Psoas muscle (tissue), 7 donors: ENCODE measurements at regions not wholly inside any gene's neighbourhood (a gene's known extent, or its start where the extent isn't known, plus 50 kb on each side); places are given as distances from the start of the nearest gene placed in this dataset.
"Not testable (repeated sequence)": the region's sequence is repeated elsewhere in the genome, so short reads cannot be mapped to it uniquely, and the experiment has no call there.

ENCODE experiments used
- ATAC-seq, 4 donors: fragments of 200-7000 bp; cut with Tn5 transposase; one replicate each; pipeline ENCODE4 v1.9.1; 2020; ENCODE audit warnings: moderate library complexity in 3 of 4, mild to moderate bottlenecking in 2 of 4
- DNase-seq, 2 donors: peaks; one replicate each; pipeline ENCODE4 v3.0.0-alpha.2; 2020
- H3K27ac ChIP-seq: fragments of 200-600 bp; one replicate; pipeline ENCODE4 v1.8.0; 2022
- H3K27me3 ChIP-seq, 3 donors: fragments of 200-600 bp in 1 of 3; one replicate each; pipeline versions ENCODE4 v1.6.1 to v1.8.0; 2013 to 2022; ENCODE audit warnings: low read length in 2 of 3, mild to moderate bottlenecking in 2 of 3, moderate library complexity in 1 of 3; ENCODE audit not compliant: insufficient read depth in 3 of 3
- H3K36me3 ChIP-seq, 2 donors: fragments of 200-600 bp in 1 of 2; one replicate each; pipeline versions ENCODE4 v1.6.1 to v1.8.0; 2013 to 2022; ENCODE audit warnings: low read depth in 1 of 2, mild to moderate bottlenecking in 1 of 2, moderate library complexity in 1 of 2; ENCODE audit not compliant: insufficient read depth in 1 of 2
- H3K4me1 ChIP-seq: fragments of 200-600 bp; one replicate; pipeline ENCODE4 v1.8.0; 2022
- H3K4me3 ChIP-seq: fragments of 200-600 bp; one replicate; pipeline ENCODE4 v1.8.0; 2022; ENCODE audit warnings: mild to moderate bottlenecking
- H3K9me3 ChIP-seq: fragments of 200-600 bp; one replicate; pipeline ENCODE4 v1.8.0; 2022
- WGBS, 3 donors: extraction: QIAGEN DNeasy Blood & Tissue Kit; methylation state at CpG; one replicate each; pipeline versions ENCODE4 v1.1.6 to v1.1.7; 2013; 5-methylcytosine and 5-hydroxymethylcytosine counted together
- intact Hi-C, 2 donors: fragments of 100-400 bp; cut with DNase I; formaldehyde crosslinking; loops; one replicate each; pipeline versions ENCODE4 v1.11.0 to v1.14.2; 2022
- donor health status: healthy with polysubstance abuse.
- donor health status: DM: no; HTN: no; CAD: no; lungs with moderate emphysema.
- donor health status: Bipolar disorder and iron deficiency.
- donor health status: healthy.
- donor health status: DM: yes; HTN: yes; CAD: no.
- donor health status: DM: no; HTN: no; CAD: no.
- donor health status: DM: yes; HTN: yes; CAD: no.

DNA sequence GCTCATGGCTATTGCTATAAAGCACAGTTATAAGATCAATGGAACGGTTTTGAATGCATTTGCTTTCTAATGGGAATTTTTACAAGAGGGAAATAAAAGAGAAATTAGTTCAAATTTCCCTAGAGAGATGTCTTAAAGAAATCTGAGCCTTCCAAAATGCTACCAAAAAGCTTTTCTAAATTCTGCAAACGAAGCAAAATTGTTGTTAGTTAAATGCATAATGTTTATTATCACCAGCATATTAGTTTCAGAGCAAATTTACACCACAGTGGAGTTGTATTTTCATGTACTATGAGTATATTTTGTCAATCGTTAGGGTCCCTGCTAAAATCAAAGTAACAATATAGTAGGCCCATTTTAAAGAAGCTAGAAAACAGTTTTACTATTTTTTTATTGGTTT, 67.4 kb upstream of the KIF2A start:
- H3K4me3 ChIP-seq, H3K9me3 ChIP-seq, H3K27ac ChIP-seq, H3K27me3 ChIP-seq, H3K4me1 ChIP-seq, intact Hi-C loops, ATAC-seq, DNase-seq, H3K36me3 ChIP-seq: not testable (repeated sequence)
- 77 to 85% (median 80%) methylated on average over 3 of the region's 3 CpGs for WGBS, 3 donors

DNA sequence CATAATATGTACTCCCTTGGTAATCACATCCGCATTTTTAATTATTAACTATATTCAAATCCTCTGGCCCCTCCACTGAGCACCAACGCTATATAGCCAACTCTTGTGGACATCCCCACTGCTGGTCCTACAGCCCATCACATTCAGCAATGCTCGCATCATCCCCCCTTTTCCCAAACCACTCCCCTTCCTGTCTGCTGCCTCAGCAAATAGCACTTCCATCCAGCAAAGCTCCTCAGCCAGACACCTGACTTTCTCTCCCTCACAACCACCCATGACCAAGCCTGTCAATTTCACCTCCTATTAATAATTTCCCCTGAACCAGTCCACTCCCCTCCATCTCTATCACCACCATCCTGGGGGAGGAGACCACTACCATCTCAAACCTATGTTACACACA, 65.5 kb upstream of the KIF2A start:
- 87 to 98% (median 92%) methylated on average over 3 of the region's 3 CpGs for WGBS, 3 donors
- H3K9me3 ChIP-seq, H3K4me3 ChIP-seq, ATAC-seq, DNase-seq, H3K27me3 ChIP-seq, intact Hi-C loops, H3K27ac ChIP-seq, H3K36me3 ChIP-seq, H3K4me1 ChIP-seq: not testable (repeated sequence)

DNA sequence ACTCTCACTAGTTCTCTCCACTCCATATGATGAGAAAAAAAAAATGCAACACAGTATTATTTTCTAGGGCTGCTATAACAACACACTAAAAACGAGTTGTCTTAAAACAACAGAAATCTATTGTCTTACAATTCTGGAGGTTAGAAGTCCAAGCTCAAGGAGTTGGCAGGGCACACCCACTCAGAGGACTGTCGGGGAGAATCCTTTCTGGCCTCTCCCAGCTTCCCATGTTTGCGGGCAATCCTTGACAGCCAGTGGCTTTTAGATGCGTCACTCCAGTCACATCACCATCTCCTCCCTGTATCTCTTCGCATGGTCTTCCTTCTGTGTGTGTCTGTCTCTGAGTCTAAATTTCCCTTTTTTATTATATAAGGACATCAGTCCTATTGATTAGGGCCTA, 64.0 kb upstream of the KIF2A start:
- H3K36me3 ChIP-seq, DNase-seq, intact Hi-C loops, ATAC-seq, H3K27ac ChIP-seq, H3K4me3 ChIP-seq, H3K27me3 ChIP-seq, H3K4me1 ChIP-seq, H3K9me3 ChIP-seq: not testable (repeated sequence)
- 82 to 86% (median 85%) methylated on average over 5 of the region's 5 CpGs for WGBS, 3 donors

DNA sequence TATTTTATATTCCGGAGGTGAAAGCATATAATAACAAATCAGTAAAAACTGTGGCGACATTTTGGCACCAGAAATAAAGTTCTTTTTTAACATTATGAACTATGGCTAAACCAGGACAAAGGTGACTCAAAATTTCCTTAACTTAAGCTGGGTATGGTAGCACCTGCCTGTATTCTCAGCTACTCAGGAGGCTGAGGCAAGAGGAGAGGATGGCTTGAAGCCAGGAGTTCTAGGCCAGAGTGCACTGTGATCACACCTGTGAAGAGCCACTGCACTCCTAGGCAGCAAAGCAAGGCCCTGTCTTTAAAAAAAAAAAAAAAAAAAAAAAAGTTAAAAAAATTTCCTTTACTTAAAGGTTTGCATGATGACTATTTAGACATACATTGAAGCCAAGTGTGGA, 63.0 kb upstream of the KIF2A start:
- H3K9me3 ChIP-seq, intact Hi-C loops, DNase-seq, H3K4me3 ChIP-seq, H3K4me1 ChIP-seq, H3K27ac ChIP-seq, ATAC-seq, H3K27me3 ChIP-seq, H3K36me3 ChIP-seq: not testable (repeated sequence)
- WGBS, 3 donors, result 86 to 97% (median 91%) methylated on average over 2 of the region's 2 CpGs

DNA sequence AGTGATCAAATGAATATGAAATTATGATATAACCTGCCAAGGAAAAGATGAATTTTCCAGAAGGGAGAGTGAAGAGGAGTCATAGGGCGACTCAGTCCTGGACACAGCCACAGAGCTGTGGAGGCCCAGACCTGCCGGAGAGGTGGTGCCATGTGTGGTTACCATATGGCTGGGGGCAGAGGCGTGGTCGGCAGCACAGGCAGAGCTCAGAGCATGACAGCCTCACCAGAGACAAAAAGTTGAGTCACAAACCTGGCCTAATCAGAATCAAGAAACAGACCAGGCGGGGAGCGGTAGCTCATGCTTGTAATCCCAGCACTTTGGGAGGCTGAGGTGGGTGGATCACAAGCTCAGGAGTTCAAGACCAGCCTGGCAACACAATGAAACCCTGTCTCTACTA, 57.8 kb upstream of the KIF2A start:
- H3K4me3 ChIP-seq, H3K4me1 ChIP-seq, H3K27me3 ChIP-seq, ATAC-seq, H3K9me3 ChIP-seq, DNase-seq, H3K27ac ChIP-seq, H3K36me3 ChIP-seq, intact Hi-C loops: not testable (repeated sequence)
- WGBS, 3 donors, result 91 to 94% (median 93%) methylated on average over 6 of the region's 6 CpGs

DNA sequence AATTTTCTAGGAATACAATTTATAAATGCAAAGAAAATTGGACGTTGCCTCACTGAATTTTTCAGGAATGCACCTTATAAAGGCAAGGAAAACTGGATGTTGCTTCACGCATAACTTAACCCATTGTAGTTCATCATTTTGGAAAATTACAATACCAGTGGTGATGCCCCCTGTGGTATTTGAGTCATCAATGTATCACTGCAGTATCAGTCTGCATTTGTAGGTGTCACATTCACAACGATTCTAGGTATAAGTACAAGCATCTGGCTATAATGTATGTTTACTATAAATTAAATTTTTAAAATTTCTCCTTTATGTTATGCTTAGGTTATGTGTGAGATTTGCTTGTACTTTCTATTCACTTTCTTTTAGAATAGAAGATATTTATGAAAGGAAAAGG, 55.9 kb upstream of the KIF2A start:
- H3K36me3 ChIP-seq, DNase-seq, H3K27me3 ChIP-seq, H3K27ac ChIP-seq, H3K4me3 ChIP-seq, ATAC-seq, H3K9me3 ChIP-seq, H3K4me1 ChIP-seq, intact Hi-C loops: not testable (repeated sequence)
- 68 to 77% (median 72%) methylated on average over 3 of the region's 3 CpGs for WGBS, 3 donors

DNA sequence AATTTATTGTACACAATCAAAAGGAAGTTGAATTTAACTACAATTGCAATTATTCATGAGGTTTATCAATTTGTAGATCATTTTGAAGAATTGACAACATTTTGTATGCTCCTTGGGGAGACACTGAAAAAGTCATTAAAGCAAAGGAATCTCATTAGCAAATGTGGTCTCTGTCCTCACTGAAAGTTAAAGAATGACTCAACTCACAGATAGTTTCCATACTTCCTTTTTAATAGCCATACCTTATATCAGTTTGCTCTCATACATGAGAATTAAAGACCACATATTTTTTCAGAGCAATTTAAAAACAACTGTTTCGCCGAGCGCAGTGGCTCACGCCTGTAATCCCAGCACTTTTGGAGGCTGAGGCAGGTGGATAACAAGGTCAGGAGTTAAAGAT, 55.1 kb upstream of the KIF2A start:
- H3K27ac ChIP-seq, H3K27me3 ChIP-seq, H3K36me3 ChIP-seq, H3K9me3 ChIP-seq, H3K4me3 ChIP-seq, intact Hi-C loops, DNase-seq, H3K4me1 ChIP-seq, ATAC-seq: not testable (repeated sequence)
- WGBS, 3 donors, result 80 to 89% (median 83%) methylated on average over 4 of the region's 4 CpGs

DNA sequence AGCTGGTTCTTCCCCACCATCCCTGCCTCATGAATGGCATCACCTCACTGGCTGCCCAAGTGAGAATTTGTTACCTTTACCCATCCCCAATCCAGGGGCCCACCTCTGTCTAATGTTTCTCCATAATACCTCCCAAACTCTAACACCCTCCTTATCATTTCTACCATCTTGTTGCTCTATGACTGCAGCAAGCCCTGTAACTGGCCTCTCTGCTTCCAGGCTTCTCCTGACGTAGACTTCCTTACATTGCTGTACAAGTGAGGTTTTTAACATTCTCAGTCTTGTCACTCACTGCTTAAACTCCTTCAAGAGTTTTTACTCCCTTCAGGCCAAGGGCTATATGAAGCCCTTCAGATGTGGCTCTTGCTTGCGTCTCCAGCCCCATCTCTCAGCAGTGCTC, 53.5 kb upstream of the KIF2A start:
- H3K4me1 ChIP-seq, H3K27ac ChIP-seq, H3K36me3 ChIP-seq, DNase-seq, intact Hi-C loops, H3K27me3 ChIP-seq, H3K4me3 ChIP-seq, H3K9me3 ChIP-seq, ATAC-seq: not testable (repeated sequence)
- 90 to 95% (median 90%) methylated on average over 2 of the region's 2 CpGs for WGBS, 3 donors

DNA sequence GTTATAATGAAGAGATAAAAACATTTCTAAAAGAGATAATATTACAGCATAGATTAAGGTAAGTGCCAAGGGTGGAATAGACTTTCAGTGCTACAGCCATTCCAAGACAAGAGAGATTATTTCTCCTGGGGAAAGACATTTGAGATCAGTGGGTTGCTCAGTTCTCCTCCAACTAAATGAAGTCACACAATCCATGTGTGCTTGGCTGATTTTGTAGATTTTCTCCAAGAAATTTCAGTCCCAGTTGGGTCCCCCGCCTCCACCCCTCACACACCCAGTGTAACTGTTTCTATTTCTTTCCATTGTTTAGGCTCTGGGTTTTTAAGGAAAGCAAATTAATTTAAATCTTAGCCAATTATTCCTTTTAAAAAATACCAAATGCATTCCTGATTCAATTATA, 50.5 kb upstream of the KIF2A start:
- ATAC-seq, H3K36me3 ChIP-seq: not testable (repeated sequence)
- WGBS, 3 donors, result 83 to 91% (median 91%) methylated on average over 1 of the region's 1 CpG

More for the DNA sequence above, 50.5 kb upstream of the KIF2A start:
- H3K27me3 ChIP-seq, DNase-seq, intact Hi-C loops, H3K4me1 ChIP-seq, H3K27ac ChIP-seq, H3K9me3 ChIP-seq, H3K4me3 ChIP-seq: not testable (repeated sequence)
